Activated T-cell treated with anti-CD3 and anti-CD28 coated beads, Interleukin-2, amount 50 U/mL, for 1 hour (primary cell): ENCODE measurements at regions not wholly inside any gene's neighbourhood (a gene's known extent, or its start where the extent isn't known, plus 50 kb on each side); places are given as distances from the start of the nearest gene placed in this dataset.

Source experiments
- DNase-seq: peaks from one replicate; pipeline ENCODE4 v3.0.0-alpha.2; 2020

DNA sequence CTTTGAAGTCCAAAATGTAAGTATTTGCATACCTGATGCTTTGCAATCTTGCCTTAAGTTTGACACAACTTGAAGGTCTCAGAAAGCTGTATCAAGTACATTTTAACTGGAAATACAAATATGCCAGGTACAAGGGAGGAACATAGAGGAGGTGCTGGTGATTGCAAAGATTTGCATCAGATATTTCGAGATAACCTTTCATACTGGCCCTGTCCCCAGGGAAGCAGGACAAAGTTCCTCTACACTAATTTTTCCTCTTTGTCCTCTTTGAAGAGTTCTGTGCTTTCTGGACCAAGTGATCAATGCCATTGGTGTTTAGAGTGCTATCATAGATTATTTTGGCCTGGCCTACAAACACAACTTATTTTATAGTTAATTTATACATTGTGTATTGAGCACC, 686.1 kb downstream of the HACE1 start:
- DNase-seq, result no peak

DNA sequence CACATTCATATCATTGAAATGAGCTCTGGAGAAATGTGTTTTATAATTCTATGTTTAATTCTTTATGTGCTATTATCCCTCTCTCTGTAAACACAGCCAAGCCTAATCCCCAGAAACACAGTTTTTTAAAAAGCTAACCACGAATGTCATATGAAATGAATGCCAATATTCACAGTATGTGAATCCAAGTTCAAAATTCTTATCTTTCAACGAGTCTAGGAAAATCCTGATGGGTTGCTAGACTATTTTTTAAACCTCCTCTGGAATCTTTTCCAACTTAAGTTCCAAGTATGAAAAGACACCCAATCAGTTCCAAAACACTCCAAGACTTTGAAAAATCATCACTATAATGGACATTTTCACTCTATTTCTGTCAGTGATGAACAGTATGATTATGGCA, 689.3 kb downstream of the HACE1 start:
- DNase-seq, result no peak

DNA sequence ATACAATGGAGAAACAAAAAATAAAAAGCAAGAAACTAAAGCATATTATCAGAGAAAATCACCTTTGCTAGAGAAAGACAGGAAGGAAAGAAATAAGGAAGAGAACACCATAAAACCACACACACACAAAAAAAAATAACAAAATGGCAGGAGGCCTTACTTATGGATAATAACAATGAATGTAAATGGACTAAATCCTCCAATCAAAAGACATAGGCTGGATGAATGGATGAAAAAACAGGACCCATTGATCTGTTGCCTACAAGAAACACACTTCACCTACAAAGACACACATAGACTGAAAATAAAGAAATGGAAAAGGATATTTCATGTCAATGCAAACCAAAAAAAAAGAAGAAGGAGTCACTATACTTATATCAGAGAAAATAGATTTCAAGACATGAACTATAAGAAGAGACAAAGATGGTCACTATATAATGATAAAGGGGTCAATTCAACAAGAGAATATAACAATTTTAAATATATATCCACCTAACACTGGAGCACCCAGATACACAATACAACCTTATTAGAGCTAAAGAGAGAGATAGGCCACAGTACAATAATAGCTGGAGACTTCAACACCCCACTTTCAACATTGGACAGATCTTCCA, 693.6 kb downstream of the HACE1 start:
- DNase-seq, result no peak

DNA sequence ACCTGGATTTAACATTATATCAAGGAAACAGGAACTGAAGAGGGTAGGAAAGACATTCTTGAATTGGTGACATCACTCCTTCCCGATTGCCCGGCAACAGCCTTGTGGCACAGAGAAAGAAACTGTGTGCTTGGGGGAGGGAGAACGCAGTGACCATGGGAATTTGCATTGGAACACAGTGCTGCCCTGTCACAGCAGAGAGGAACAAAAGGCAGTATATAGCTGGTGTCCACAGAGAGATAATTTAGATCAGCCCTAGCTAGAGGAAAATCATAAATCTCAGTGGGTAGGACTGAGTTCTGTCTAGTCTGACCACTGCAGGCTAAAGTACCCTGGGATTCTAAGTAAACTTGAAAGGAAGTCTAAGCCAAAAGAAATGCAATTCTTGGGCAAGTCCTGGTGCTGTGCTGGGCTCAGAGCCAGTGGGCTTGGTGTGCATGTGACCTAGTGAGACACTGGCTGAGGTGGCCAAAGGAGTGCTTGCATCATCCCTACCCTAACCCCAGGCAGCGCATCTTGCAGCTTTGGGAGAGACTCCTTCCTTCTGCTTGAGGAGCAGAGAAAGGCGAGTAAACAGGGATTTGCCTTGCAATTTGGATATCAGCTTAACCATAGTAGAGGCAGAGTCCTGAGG, 697.6 kb downstream of the HACE1 start:
- no peak for DNase-seq

DNA sequence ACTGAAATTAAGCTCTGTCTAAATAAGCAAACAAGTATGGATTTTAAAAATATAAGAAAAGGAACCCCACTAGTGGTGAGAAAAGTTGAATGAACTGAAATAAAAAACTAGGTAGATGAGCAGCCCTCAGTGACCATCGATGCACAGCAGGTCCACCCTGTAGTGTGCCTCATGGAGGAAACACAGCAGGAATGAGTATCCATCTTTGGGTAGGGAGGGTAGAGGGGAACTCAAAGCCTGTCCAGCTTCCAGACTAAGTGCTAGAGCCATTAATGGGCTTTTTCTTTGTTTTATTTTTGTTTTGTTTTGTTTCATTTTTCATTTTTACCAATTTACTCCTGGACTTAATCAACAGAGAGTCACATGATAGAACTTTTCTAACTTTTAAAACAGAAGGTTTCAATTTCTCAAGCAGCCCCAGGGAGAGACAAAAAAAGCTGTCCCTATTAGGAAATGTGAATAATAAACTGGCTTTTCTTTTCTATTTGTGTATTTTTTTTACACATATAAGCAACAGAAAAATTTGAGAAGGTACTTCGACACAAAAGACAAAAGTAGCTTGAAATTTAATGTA, 700.6 kb downstream of the HACE1 start:
- DNase-seq, result no peak

DNA sequence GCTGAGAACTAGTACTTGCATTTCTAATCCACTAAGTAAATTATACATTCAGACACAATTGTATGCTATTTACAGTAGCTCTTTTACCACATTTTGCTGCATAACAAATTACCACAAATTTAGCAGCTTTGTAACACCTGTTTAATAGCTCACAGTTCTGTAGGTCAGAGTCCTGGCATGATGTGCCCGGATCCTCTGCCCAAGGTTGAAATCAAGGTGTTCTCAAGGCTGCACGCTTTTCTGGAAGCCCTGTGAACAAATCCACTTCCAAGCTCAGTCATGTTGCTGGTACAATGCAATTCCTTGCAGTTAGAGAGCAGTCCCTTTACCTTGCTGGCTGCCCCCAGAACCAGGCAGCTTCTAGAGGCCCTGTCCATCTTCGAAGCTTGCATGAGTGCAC, 716.0 kb downstream of the HACE1 start:
- DNase-seq, result no peak

DNA sequence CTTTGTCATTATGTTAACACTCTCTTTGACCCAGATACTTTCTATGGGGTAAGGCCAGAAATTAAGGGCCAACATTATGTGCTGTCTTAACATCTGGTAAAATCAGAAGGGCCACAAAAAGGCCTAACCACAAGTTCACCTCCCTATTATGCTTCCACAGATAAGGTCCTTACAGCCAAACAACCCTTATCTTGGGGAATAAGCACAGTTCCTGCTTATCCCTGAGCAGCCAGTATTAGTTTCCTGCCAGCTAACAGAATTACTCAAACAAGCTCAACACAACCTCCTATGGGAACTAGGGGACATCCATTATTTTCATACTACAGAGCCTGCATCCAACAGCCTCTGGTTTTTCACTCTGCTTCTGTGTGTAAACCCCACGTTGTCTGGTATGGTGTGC, 724.8 kb downstream of the HACE1 start:
- no peak for DNase-seq

DNA sequence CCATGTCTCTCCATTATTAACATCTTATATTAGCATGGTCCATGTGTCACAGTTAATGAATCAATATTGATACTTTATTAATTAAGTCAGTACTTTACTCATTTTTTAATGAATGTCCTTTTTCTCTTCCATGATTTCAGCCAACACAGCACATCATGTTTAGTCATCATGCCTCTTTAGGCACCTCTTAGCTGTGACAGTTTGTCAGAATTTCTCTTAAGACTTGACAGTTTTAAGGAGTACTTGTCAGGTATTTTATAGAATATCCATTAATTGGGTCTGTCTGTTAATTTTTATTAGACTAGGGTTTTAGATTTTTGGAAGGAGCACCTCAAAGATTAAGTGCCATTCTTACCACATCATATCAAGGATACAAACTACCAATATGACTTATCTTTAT, 729.4 kb downstream of the HACE1 start:
- DNase-seq, result no peak

DNA sequence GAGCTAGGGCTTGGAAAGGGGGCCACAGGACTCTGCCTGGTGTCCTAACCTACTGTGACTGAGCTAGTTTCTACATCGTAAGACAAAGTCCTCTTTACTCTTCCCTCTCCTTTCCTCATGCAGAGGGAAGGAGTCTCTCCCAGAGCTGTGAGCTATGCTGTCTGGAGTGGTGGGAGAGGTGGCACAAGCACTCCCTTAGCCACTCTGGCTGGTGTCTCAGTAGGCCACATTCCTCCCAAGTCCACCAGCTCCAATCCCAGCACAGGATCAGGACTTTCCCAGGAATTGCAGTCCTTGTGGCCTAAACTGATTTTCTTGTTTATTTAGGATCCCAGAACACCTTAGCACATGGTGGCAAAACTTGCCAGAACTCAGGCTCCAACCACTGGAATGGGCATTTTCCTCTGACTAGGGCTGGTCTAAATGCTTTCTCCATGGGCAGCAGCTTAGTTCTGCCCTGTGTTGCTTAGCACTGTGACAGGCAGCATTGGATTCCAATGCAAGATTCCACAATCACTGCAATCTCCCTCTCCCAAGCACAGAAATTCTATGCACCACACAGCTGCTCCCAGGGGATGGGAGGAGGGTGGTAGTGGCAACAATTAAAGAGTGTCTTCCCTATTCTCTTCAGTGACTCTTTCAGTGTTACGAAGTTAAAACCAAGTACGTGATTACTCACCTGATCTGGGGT, 733.3 kb downstream of the HACE1 start:
- DNase-seq, result no peak

DNA sequence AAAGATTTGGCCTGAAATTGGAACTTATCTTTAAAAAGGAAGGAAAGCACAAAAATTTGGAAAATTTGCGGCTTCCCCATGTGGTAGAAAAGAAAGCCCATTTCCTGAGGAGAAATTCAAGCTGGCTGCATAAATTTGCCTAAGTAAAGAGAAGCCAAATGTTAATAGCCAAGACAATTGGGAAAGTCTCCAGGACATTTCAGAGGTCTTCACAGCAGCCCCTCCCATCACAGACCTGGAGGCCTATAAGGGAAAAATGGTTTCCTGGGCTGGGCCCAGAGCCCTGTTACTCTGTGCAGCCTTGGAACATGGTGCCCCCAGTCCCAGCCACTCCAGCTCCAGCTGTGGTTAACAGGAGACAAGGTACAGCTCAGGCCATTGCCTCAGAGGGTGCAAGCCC, 736.5 kb downstream of the HACE1 start:
- no peak for DNase-seq

DNA sequence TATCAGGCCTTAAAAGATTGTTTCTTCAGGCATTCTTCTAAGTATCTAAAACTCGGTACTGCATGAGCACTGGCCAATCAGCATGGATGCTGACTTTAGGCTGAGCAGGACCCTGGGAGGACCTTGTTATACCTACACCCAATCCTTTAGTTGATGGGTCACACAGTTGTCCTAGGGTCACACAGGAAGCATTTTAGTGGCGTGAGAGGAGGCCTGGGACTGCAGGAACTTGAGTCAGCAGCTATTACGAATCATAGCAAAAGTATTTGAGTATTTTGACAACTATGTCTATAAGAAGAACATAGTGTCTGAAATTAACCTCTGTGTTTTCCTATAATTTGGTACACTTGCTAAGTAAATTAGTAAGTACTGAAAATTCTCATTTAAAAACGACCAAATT, 741.4 kb downstream of the HACE1 start:
- no peak for DNase-seq

DNA sequence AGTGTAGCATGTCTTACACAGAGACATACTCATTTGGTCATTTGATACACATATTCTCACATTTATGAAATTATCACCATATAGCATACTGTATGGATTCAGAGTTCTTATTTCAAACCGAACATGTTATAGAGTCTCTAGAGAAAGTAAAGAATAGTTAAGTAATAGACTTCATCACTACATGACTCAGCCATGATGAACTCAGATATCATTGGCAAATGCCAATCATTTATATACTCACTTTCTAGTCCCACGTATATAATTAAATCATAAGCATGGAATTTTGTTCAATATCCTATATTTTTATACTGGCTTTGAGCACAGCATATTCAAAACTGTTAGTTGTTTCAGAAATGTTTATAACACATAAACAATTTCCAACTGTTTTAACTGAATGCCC, 749.9 kb downstream of the HACE1 start:
- DNase-seq, result no peak

DNA sequence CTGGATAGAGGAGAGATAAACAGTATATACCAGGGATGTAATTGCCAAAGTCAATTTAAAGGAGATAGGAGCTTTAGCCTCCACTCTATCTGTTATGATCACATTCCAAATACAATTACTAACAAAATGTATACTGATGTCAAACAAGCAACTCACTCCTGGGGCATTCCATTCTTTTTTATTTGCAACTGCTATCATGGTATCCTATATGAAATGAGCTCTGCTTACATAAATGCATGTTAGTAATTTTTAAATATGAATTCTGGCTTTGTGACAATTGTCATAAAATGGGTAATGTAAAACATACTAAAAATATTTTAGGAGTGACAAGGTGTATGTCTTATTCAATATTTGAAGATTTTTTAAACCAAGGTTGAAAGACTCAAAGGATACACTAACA, 751.1 kb downstream of the HACE1 start:
- no peak for DNase-seq

DNA sequence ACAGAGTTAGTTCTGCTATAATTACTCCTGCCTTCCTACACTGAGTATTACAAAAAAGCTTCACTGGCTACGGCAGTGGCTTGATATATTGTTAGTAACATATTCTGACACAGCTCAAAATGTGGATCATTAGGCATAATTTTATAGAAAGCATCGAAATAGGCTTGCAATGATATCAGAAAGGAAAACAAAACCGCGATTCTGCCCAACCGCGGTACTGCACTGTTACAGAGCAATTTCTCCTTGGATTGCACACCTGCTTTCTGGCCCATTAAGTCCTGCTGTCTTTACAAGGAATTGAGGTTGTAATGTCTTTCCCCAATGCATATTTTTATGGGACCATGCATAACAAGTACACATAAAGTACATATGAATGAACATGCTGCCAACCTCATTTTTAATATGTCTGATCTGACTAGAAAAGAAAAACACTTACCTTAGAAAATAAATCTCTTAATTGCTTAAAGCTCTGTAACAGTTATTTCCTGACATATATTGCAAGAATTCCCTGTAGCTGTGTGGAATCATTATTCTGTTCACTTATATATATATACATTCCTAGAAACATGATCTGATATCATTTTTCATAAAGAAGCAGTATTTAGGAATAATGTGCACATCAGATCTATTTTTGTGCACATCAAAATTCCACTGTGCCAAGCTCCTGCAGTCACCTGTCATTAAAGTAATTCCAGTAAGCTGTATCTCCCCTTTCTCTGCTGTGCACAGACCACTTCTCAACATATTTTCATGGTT, 763.9 kb downstream of the HACE1 start:
- no peak for DNase-seq

DNA sequence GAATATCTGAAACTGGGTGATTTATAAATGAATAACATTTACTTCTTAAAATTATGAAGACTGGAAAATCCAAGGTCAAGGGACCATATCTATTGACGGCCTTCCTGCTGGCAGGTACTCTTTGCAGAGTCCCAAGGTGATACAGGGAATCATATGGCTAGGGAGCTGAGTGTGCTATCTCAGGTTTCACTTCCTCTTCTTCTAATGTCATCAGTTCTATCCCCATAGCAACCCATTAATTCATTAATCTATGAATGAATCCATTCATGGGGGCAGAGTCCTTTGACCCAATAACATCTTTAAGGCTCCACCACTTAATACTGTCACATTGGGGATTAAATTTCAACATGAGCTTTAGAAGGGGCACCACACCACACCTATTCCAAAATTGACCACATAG, 772.0 kb downstream of the HACE1 start:
- DNase-seq, result no peak

DNA sequence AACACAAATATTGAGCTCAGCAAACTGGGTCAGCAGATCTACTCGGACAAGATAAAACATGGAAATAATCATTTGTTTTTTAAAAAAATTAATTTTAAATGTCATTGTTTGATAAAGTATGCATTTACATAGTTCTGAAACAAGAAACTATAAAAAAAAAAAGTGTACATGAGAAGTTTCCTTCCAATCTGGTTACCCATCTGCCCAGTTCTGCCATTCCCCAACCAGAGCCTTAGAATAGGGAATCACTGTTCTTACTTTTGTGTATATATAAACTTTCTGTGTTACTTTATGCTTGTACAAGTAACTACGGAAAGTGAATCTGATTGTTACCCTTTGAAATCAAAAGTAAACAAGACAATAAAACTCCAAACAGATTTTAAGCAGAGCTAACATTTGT, 791.4 kb downstream of the HACE1 start:
- no peak for DNase-seq

DNA sequence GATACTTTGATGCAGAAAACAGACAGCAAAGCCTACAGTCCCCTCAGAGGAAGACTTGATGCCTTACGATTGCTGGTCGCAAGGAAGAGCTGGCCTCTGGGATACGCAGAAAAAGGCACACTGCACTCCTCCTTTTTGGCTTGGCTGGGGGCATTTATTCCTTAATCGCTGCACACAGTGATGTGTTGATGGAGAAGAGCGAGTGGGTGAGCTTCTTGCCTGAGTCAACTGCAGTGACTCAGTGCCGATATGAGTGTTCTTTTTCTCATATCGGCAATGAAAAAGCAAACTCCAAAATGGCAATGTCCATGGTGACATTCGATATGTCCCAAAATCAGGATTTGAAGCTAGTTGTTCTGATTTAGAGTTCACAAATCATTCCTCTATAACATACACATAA, 794.8 kb downstream of the HACE1 start:
- no peak for DNase-seq

DNA sequence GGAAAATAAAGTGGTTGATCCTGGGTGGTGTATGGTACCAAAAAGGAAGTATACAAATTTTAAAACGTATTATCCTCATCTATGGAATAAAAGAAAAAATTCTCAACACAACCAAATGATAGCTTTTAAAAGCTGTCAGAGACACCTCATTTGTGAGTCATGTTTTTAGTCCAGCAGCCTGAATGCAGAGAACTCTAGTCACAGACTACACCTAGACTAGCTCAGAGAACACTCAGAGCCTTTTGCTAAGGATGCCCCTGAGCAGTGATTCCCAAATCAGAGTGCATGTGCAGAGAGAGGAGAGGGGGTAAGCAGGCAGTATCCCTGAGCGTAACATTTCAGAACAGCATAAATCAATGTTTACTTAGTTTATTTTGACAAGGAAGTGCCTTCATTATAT, 809.3 kb downstream of the HACE1 start:
- DNase-seq, result no peak

DNA sequence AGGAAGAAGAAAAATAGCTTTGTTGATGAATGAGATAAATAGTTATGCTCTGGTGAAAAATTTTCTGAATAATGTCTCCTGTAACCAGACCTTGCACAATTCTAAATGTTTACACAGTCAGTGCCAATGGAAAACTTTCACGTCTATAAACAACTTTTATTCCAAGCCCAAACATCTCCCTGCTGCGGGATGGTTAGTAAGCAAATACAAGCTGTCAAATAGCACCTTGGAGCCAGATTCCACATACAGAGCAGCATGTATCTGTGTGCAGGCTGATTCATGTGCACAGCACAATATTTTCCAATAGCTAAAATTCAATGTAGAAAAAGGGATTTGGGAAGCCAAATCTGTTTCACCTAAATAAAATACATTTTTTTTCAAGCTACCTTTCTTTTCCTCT, 813.3 kb downstream of the HACE1 start:
- DNase-seq, result no peak

DNA sequence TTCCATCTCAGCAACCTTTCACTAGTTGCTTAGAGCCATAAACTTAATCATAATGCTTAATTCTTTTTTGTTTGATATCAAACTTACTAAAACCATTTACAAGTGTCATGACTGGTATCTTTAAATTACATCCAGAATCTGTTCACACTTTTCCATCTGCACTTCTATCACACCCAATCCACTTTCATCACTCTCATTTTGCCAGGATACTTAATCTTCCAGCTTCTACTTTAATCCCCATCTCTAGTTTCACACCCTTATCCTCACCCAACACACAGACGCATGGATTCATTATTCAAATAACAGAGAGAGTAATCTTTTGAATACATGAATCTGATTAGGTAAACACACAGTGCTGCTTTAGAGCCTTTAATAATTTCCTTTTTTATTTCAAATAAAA, 828.4 kb downstream of the HACE1 start:
- DNase-seq, result no peak

DNA sequence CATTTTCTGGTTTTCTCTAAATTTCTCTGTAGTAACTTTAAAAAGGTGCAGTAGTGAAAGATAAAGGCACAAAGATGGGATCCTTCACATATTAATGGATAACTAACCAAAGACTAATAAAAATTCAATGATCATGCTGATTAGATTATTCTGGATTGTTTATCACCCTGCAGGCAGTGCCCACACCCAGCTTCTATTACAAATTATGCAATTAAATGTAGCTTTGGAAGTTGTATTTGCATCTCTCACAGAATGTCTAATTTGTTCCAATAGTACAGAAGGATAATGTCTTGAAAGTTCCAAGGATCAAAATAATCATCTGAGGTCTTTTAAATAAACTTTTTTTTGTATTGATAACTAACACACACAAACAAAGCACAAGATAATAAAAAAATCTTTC, 837.6 kb downstream of the HACE1 start:
- no peak for DNase-seq

DNA sequence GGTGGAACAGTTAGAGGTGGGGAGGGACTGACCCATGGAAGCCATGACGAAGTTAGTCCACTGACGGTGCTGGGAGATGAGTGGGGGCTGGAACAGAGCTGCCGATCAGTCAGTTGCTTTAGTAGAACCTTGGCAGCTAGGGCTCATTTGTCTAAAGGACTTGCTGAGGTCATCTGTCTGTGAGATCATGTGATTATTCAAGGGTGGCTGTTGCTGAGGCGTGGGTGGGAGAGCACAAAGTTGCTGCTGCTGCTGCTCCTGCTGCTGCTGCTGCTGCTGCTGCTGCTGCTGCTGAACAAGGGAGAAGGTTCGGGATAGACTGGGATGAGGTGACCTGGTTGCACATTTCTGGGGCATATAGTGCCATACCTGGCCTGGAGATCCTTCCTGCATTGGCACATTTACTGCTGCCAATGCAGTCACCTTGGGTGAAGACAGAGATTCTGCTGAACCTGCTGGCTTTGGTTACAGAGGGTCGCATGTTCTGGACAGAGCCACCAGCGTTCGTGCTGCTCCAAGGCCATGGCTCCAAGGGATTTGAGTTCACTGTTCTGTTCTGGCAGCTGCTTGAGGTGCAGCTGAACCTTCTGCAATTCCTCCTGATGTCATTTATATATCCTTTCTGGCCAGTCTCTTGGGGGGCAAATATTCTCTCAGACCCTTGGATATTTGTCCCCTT, 840.5 kb downstream of the HACE1 start:
- DNase-seq, result no peak
